ENCODE measurements at regions not wholly inside any gene's neighbourhood (a gene's known extent, or its start where the extent isn't known, plus 50 kb on each side); places are given as distances from the start of the nearest gene placed in this dataset.

- ChIA-PET CTCF (no interaction called here), POLR2A (no interaction called here)
- TF ChIP-seq CTCF (IDR thresholded peaks at IDR 0.05; ENCODE audit: insufficient read depth, low read length, missing control alignments), result no peak
- no peak overlapping the region for H3K4me3 ChIP-seq (ENCODE audit: low read depth, low read length)
- DNase-seq (ENCODE audit: low read depth, low spot score), result no peak
Measured at GRCh38 chr5:82799361-82800077, 277.7 kb downstream of the TMEM167A start.

GRCh38 chr5:82798676-82799075, 278.5 kb downstream of the TMEM167A start:
- no peak for TF ChIP-seq CTCF (IDR thresholded peaks at IDR 0.05; ENCODE audit: insufficient read depth, low read length, missing control alignments)
- CTCF ChIA-PET, result no interaction called here
- DNase-seq (ENCODE audit: low read depth, low spot score), result no peak
- POLR2A ChIA-PET, result no interaction called here
- no peak overlapping the region for H3K4me3 ChIP-seq (ENCODE audit: low read depth, low read length)

GRCh38 chr5:82796643-82797416, 280.4 kb downstream of the TMEM167A start:
- CTCF ChIA-PET, result no interaction called here
- POLR2A ChIA-PET, result no interaction called here
- H3K4me3 ChIP-seq (ENCODE audit: low read depth, low read length), result no peak overlapping the region
- no peak for DNase-seq (ENCODE audit: low read depth, low spot score)
- no peak for TF ChIP-seq CTCF (IDR thresholded peaks at IDR 0.05; ENCODE audit: insufficient read depth, low read length, missing control alignments)

GRCh38 chr5:82794876-82795275, 282.3 kb downstream of the TMEM167A start:
- CTCF ChIA-PET, result interaction anchor here (0.7 to 2.4 kb wide), 6 partner anchors 24 to 483 kb away, joined by 3 to 11 read pairs (median 3); no protein-coding TSS in a partner anchor
- no peak for TF ChIP-seq CTCF (IDR thresholded peaks at IDR 0.05; ENCODE audit: insufficient read depth, low read length, missing control alignments)
- POLR2A ChIA-PET, result no interaction called here
- DNase-seq (ENCODE audit: low read depth, low spot score), result no peak
- no peak overlapping the region for H3K4me3 ChIP-seq (ENCODE audit: low read depth, low read length)

- ChIA-PET POLR2A (no interaction called here), CTCF (interaction anchor here (0.7 to 2.6 kb wide), 12 partner anchors 9 to 482 kb away, joined by 3 to 11 read pairs (median 3); no protein-coding TSS in a partner anchor)
- TF ChIP-seq CTCF (IDR thresholded peaks at IDR 0.05; ENCODE audit: insufficient read depth, low read length, missing control alignments), result peak; percentile 62
Measured at GRCh38 chr5:82793808-82794419, 283.3 kb downstream of the TMEM167A start.

GRCh38 chr5:82792096-82792495, 285.1 kb downstream of the TMEM167A start:
- no peak for TF ChIP-seq CTCF (IDR thresholded peaks at IDR 0.05; ENCODE audit: insufficient read depth, low read length, missing control alignments)
- ChIA-PET POLR2A (no interaction called here), CTCF (interaction anchor here (2.6 kb wide), 1 partner anchor 11 kb away, joined by 8 read pairs; no protein-coding TSS in a partner anchor)
- DNase-seq (ENCODE audit: low read depth, low spot score), result no peak
- H3K4me3 ChIP-seq (ENCODE audit: low read depth, low read length), result no peak overlapping the region

More at GRCh38 chr5:82793808-82794419, 283.3 kb downstream of the TMEM167A start:
- no peak for DNase-seq (ENCODE audit: low read depth, low spot score)
- H3K4me3 ChIP-seq (ENCODE audit: low read depth, low read length), result no peak overlapping the region
